SK-N-MC (cell line): ENCODE measurements at regions not wholly inside any gene's neighbourhood (a gene's known extent, or its start where the extent isn't known, plus 50 kb on each side); places are given as distances from the start of the nearest gene placed in this dataset.

Experiments used
- EZH2 ChIP-seq: fragments of 200-600 bp; sonication (generic); IDR thresholded peaks from one replicate; pipeline ENCODE4 v1.6.1; 2017; ENCODE audit warnings: antibody characterized with exemption
- POLR2AphosphoS5 ChIP-seq: IDR thresholded peaks from 2 replicates; pipeline ENCODE4 v1.6.1; 2012; ENCODE audit warnings: mild to moderate bottlenecking, low read depth, low read length, borderline replicate concordance

DNA sequence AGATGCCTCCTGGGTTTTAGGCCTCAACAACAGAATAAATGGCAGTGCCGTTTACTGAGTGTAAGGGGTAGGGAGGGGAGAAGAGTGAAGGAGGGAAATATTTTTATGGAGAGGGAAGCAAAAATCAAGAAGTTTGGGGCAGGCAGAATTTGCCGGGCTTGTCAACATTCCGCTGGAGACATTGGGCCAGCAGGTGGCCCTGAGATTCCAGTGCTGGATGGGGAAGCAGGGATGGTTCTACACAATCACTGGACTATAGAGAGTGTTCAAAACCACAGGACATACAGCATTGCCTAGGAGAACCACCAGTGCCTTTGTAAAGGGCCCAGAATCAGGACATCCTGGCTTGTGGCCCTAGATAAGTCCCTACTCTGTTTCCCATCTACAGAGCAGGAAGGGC, 598.6 kb upstream of the MGMT start:
- TF ChIP-seq POLR2AphosphoS5 (no peak), EZH2 (no peak)
